Effector memory CD4-positive, alpha-beta T cell (primary cell): ENCODE measurements at regions not wholly inside any gene's neighbourhood (a gene's known extent, or its start where the extent isn't known, plus 50 kb on each side); places are given as distances from the start of the nearest gene placed in this dataset.

Experiments used
- DNase-seq, 3 donors: peaks; one replicate each; pipeline ENCODE4 v3.0.0-alpha.2; 2020
- H3K27ac ChIP-seq: 2 replicates; pipeline ENCODE4 v1.7.0; 2013; ENCODE audit warnings: mild to moderate bottlenecking, low read length, moderate library complexity; ENCODE audit not compliant: insufficient read depth, poor library complexity, severe bottlenecking
- H3K27me3 ChIP-seq: replicated peaks from 2 replicates; pipeline ENCODE4 v1.7.0; 2013; ENCODE audit warnings: mild to moderate bottlenecking, low read length; ENCODE audit not compliant: insufficient read depth, control insufficient read depth, poor library complexity, severe bottlenecking
- H3K36me3 ChIP-seq: 2 replicates; pipeline ENCODE4 v1.7.0; 2013; ENCODE audit warnings: mild to moderate bottlenecking, low read length, moderate library complexity; ENCODE audit not compliant: control insufficient read depth, insufficient read depth
- H3K4me1 ChIP-seq: 2 replicates; pipeline ENCODE4 v1.7.0; 2013; ENCODE audit warnings: low read length, mild to moderate bottlenecking; ENCODE audit not compliant: control insufficient read depth, insufficient read depth, poor library complexity, severe bottlenecking
- H3K4me3 ChIP-seq: 2 replicates; pipeline ENCODE4 v1.7.0; 2013; ENCODE audit warnings: low read length, low read depth, mild to moderate bottlenecking; ENCODE audit not compliant: insufficient read depth, poor library complexity, severe bottlenecking
- H3K9me3 ChIP-seq: 2 replicates; pipeline ENCODE4 v1.7.0; 2013; ENCODE audit warnings: mild to moderate bottlenecking, low read length, moderate library complexity; ENCODE audit not compliant: control insufficient read depth

DNA sequence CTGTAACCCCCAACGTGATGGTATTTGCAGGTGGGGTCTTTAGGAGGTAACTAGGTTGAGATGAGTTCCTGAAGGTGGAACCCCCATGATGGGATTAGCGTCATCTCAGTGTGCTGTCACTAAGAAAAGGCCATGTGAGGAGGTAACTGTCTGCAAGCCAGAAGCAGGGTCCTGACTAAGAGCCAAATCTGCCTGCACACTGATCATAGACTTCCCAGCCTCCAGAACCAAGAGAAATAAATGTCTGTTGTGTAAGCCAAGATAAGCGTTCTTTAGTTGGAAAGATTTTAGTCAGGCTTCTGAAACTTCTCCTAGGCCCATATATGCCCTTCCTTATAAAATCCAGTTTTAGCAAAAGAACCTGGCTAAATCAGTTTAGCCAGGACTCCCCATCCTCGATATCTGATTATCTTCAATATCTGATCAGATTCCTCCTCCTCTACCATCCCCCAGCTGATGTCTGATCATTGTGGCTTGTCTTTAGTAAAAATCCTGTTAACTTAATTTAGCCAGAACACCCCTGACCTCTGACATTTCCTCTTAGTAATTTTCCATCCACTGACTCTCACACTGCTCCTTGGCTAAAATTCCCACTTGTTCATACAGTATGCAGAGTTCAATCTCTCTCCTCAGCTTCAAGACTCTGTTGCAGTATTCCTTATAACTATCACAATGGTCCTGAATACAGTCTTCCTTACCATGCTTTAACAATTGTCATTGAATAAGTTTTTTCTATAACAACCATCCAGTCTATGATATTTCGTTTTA, 835.4 kb upstream of the PHF14 start:
- no peak overlapping the region for H3K4me3 ChIP-seq

DNA sequence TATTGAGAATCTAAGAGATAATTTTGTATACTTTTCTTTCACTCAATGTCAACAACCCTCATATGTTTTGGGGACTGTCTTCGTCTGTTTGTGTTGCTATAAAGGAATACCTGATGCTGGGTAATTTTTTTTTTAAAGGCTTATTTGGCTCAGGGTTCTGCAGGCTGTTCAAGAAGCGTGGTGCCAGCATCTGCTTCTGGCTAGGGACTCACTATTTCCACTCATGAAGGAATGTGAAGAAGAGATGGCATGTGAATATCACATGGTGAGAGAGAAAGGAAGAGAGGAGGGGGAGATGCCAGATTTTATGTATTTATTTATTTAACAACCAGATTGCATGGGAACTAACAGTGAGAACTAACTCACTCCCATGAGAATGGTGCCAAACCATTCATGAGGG, 827.4 kb upstream of the PHF14 start:
- Histone ChIP-seq H3K9me3 (no peaks in the 10 kb centered on the region), H3K27ac (no peak overlapping the region), H3K27me3 (no peaks in the 10 kb centered on the region), H3K4me1 (no peaks in the 10 kb centered on the region), H3K4me3 (no peak overlapping the region), H3K36me3 (no peaks in the 10 kb centered on the region)
- no peak for DNase-seq

More for the DNA sequence above, 835.4 kb upstream of the PHF14 start:
- no peak for DNase-seq
- H3K27me3 ChIP-seq = no peaks in the 10 kb centered on the region
- H3K9me3 ChIP-seq = no peaks in the 10 kb centered on the region
- no peaks in the 10 kb centered on the region for H3K4me1 ChIP-seq
- no peak overlapping the region for H3K27ac ChIP-seq
- H3K36me3 ChIP-seq = no peaks in the 10 kb centered on the region

DNA sequence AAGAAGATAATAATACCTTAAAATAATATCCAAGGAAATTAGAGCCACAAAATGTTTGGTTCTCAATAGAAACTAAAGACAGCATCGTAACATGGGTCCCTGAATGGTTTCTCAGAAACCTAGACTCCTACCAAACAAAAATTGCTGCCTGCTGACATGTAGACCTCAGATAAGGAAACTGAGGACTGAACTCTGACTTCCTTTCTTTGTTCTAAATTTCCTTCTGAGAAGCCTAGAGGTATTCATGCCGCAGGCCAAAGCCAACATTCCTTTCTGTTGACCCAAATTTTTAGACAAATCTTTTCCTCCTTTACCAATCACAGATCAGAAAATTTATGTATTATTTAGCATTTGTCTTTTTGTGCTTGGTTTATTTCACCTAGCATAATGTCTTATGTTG, 816.7 kb upstream of the PHF14 start:
- no peak for DNase-seq
- Histone ChIP-seq H3K4me1 (no peaks in the 10 kb centered on the region), H3K4me3 (no peak overlapping the region), H3K36me3 (no peaks in the 10 kb centered on the region), H3K27ac (no peak overlapping the region), H3K9me3 (no peaks in the 10 kb centered on the region), H3K27me3 (no peaks in the 10 kb centered on the region)

DNA sequence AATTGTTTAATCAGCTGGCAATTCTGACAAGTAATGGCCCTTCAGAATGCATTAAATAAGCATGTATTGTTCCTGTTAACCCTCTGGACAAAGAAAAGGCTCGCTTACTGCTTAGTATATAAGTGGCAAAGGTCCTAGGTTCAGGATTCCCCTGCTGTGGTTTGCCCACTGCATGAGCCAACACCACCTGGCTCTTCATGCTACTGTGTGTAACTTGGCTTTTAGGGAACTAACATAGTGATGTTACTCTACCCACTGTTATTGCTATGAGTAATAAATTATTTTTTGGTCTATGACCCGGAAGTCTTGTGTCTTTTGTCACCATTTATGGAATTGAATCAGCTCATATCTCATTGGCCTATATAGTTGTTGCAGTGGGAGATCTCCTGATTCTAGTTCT, 791.7 kb upstream of the PHF14 start:
- H3K27ac ChIP-seq = no peak overlapping the region
- no peak overlapping the region for H3K4me3 ChIP-seq
- H3K27me3 ChIP-seq = no peaks in the 10 kb centered on the region
- no peaks in the 10 kb centered on the region for H3K9me3 ChIP-seq
- no peak for DNase-seq
- no peaks in the 10 kb centered on the region for H3K4me1 ChIP-seq
- no peaks in the 10 kb centered on the region for H3K36me3 ChIP-seq

DNA sequence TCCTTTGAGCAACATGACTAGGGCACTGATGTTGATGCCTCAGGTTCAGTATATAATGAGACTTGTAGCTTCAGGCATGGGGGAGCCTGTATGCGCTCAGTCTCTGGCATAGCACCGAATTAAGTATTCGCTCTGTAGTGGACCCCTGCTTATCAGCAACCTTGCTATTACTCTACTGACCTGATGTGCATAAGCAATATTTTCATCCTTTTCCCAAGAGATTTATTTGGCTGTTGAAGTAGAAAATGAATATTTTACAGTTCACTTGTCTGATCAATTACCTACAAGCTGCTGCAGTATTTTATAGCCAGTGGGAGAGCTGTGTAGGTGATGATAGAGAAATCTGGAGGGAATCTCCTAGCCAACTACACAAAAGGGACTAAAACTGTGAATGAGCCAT, 781.6 kb upstream of the PHF14 start:
- Histone ChIP-seq H3K9me3 (no peaks in the 10 kb centered on the region), H3K36me3 (no peaks in the 10 kb centered on the region), H3K27me3 (no peaks in the 10 kb centered on the region), H3K27ac (no peak overlapping the region), H3K4me1 (no peaks in the 10 kb centered on the region), H3K4me3 (no peak overlapping the region)
- DNase-seq = no peak

DNA sequence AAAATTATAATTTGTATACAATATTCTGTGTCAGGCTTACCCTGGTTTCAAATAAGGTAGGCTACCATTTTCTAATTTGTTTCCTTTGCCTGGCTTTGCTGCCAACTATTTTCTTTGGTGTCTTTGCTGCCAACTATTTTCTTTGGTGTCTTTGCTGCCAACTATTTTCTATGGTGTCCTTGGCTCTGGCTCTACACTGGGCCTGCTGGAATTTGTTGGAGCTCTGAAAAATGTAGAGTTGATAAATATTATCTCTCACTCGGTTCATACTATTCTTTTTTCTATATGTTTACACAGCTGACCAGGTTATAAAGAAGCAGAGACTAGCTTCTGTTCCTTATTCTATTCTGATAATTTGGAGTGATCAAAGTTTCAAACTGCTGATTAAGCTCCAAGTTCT, 768.0 kb upstream of the PHF14 start:
- DNase-seq = no peak
- Histone ChIP-seq H3K9me3 (no peaks in the 10 kb centered on the region), H3K4me1 (no peaks in the 10 kb centered on the region), H3K27me3 (no peaks in the 10 kb centered on the region), H3K36me3 (no peaks in the 10 kb centered on the region), H3K4me3 (no peak overlapping the region), H3K27ac (no peak overlapping the region)

DNA sequence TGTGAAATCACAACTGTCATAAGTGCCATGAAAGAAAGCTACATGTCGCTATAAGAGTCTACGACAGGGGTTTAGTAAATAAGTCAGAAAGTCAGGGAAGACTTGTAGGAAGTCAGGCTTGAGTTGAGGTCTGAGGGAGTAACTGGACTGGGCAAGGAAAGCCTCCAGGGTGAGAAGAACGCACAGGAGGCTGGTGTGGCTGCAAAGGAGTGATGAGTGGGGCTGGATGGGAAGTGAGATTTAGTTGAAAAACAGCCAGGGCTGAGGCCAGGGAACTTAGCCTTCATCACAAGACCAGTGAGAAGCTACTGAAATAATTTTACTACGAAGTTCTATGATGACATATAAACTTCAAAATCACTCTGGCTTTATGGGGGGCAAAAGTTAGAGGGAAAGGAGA, 763.7 kb upstream of the PHF14 start:
- Histone ChIP-seq H3K36me3 (no peaks in the 10 kb centered on the region), H3K9me3 (no peaks in the 10 kb centered on the region), H3K4me3 (no peak overlapping the region), H3K4me1 (no peaks in the 10 kb centered on the region), H3K27ac (no peak overlapping the region), H3K27me3 (no peaks in the 10 kb centered on the region)
- DNase-seq = no peak

DNA sequence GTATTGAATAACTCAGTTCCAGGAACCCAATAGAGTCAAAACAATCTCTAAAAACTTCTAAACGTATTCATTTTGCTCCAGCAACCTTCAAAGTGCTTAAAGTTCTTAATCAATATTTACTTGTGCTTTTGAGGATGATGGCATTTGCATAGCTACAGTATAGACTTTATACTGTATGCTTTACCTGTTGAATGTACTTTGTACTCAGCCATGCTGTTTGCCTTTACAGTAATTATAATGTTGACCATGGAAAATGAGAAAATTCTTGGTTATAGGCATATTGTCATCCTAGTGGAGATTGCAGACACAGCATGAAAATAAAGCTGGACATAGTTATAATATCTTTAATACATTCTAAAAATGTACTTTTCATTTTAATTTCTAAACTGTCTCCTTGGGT, 762.7 kb upstream of the PHF14 start:
- no peak for DNase-seq
- H3K4me1 ChIP-seq = no peaks in the 10 kb centered on the region
- no peaks in the 10 kb centered on the region for H3K9me3 ChIP-seq
- no peak overlapping the region for H3K27ac ChIP-seq
- no peaks in the 10 kb centered on the region for H3K27me3 ChIP-seq
- no peaks in the 10 kb centered on the region for H3K36me3 ChIP-seq
- H3K4me3 ChIP-seq = no peak overlapping the region

DNA sequence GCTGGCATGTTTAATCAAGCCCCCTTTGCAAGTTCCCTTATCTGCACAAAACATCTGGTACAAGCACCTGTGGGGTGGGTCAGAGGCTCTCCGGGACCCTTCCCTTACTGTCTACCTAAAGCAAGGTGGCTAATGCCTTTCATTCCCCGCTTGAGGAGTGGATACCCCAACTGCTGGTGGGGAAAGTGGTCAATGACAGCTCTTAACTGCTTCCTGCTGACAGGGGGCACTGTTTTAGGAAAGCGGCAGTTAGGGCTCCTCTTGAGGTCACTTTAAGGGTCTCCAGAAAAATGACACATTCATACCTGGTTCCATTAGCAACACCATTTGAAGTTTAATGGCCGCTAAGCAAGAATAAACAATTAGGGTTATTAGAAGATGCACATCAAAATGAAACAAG, 761.8 kb upstream of the PHF14 start:
- H3K27ac ChIP-seq = no peak overlapping the region
- no peak overlapping the region for H3K4me3 ChIP-seq
- no peak for DNase-seq
- no peaks in the 10 kb centered on the region for H3K4me1 ChIP-seq
- no peaks in the 10 kb centered on the region for H3K27me3 ChIP-seq
- no peaks in the 10 kb centered on the region for H3K36me3 ChIP-seq
- no peaks in the 10 kb centered on the region for H3K9me3 ChIP-seq

DNA sequence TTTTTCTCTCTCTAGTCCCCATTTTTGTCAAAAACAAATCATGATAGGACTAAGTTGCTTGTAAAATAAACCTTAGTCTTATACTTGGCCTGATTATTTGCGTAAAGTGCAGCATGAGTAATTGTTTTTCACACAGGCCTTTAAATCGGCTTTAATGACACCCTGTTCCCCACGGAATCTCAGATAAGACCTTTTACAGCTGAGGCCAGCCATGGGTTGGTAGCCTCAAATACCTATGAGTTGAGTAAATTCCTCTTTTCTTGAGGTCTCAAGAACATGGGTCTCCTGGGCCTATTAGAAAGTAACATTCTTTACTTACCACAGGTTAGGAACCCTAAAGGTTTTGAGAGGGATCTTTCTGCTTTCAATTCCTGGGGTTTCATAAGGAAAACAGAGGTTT, 761.0 kb upstream of the PHF14 start:
- Histone ChIP-seq H3K9me3 (no peaks in the 10 kb centered on the region), H3K4me1 (no peaks in the 10 kb centered on the region), H3K27ac (no peak overlapping the region), H3K4me3 (no peak overlapping the region), H3K36me3 (no peaks in the 10 kb centered on the region), H3K27me3 (no peaks in the 10 kb centered on the region)
- no peak for DNase-seq
